Right lobe of liver (tissue), 6 donors: ENCODE measurements at regions not wholly inside any gene's neighbourhood (a gene's known extent, or its start where the extent isn't known, plus 50 kb on each side); places are given as distances from the start of the nearest gene placed in this dataset.

Source experiments
- ATAC-seq, 4 donors: fragments of 200-7000 bp; cut with Tn5 transposase; one replicate each; pipeline ENCODE4 v1.9.1; 2020; ENCODE audit warnings: mild to moderate bottlenecking in 4 of 4, moderate library complexity in 4 of 4
- DNase-seq, 3 donors: peaks; one replicate each; pipeline ENCODE4 v3.0.0-alpha.2; 2020
- H3K27ac ChIP-seq, 3 donors: fragments of 200-600 bp; one replicate each; pipeline ENCODE4 v1.8.0; 2022
- H3K27me3 ChIP-seq, 2 donors: fragments of 200-600 bp; one replicate each; pipeline ENCODE4 v1.8.0; 2022
- H3K36me3 ChIP-seq, 4 donors: fragments of 200-600 bp; sonication (generic) in 1 of 4; one replicate each; pipeline versions ENCODE4 v1.5.1 to v1.8.0; 2017 to 2022; ENCODE audit warnings: control low read depth in 1 of 4
- H3K4me1 ChIP-seq, 4 donors: fragments of 200-600 bp; sonication (generic) in 1 of 4; one replicate each; pipeline versions ENCODE4 v1.5.1 to v1.8.0; 2017 to 2022; ENCODE audit warnings: control low read depth in 1 of 4
- H3K4me3 ChIP-seq, 3 donors: fragments of 200-600 bp; one replicate each; pipeline ENCODE4 v1.8.0; 2022
- H3K9me3 ChIP-seq, 4 donors: fragments of 200-600 bp; sonication (generic) in 1 of 4; one replicate each; pipeline versions ENCODE4 v1.5.1 to v1.8.0; 2017 to 2022; ENCODE audit warnings: control low read depth in 1 of 4
- CTCF ChIP-seq, 4 donors: fragments of 200-600 bp in 3 of 4; fragments of 450-650 bp in 1 of 4; IDR thresholded peaks; one replicate each; pipeline versions ENCODE4 v1.5.1 to v1.8.0; 2016 to 2022; ENCODE audit warnings: antibody characterized with exemption in 4 of 4, mild to moderate bottlenecking in 2 of 4
- POLR2A ChIP-seq: fragments of 450-650 bp; IDR thresholded peaks from one replicate; pipeline ENCODE4 v1.6.1; 2017; ENCODE audit warnings: antibody characterized with exemption, mild to moderate bottlenecking
- WGBS: methylation state at CpG from one replicate; pipeline ENCODE4 v1.1.6; 2018; ENCODE audit warnings: low coverage, low lambda C conversion rate; ENCODE audit not compliant: insufficient coverage; ENCODE audit errors: missing lambda C conversion rate; 5-methylcytosine and 5-hydroxymethylcytosine counted together
- intact Hi-C, 2 donors: fragments of 100-400 bp; cut with DNase I; formaldehyde crosslinking; loops; one replicate each; pipeline versions ENCODE4 v1.11.2 to v1.14.1; 2022
- donor health status: DM: no; HTN: yes; CAD: no.
- donor health status: DM: no; HTN: no; CAD: no.
- donor health status: DM: no; HTN: no; CAD: no.
- donor health status: DM: no; HTN: yes; CAD: no.
- donor health status: DM: no; HTN: yes; CAD: no.

DNA sequence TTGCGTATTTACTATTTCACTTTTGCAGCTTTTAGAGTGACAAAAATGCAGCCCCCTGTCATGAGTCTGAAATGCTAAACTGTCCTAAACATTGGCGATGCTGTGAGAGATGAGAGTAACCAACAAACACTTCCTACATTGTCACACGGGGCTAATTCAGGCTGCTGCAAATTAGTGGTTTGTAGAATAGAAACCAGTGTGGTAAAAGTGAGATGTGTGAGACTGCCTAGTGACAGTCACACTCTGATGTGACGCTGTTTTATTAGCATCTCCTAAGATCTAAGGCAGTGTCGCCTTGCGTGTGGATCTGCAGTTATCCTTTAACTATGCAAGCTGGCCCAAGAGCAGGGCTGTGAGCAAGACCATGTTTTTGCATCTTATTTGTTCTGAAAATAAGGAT is 800.2 kb upstream of the TENM3 start:
- ATAC-seq (no peak), DNase-seq (no peak)
- WGBS, result 14% methylated on average over 6 of the region's 6 CpGs
- no peaks in the 10 kb centered on the region for H3K36me3 ChIP-seq
- intact Hi-C loops, result no loop called here
- no peak overlapping the region for H3K4me3 ChIP-seq
- no peak overlapping the region for H3K27ac ChIP-seq
- no peaks in the 10 kb centered on the region for H3K9me3 ChIP-seq
- no peaks in the 10 kb centered on the region for H3K27me3 ChIP-seq
- H3K4me1 ChIP-seq, result no peaks in the 10 kb centered on the region
- no peak for TF ChIP-seq CTCF (IDR thresholded peaks at IDR 0.05)
- TF ChIP-seq POLR2A, result no peak

DNA sequence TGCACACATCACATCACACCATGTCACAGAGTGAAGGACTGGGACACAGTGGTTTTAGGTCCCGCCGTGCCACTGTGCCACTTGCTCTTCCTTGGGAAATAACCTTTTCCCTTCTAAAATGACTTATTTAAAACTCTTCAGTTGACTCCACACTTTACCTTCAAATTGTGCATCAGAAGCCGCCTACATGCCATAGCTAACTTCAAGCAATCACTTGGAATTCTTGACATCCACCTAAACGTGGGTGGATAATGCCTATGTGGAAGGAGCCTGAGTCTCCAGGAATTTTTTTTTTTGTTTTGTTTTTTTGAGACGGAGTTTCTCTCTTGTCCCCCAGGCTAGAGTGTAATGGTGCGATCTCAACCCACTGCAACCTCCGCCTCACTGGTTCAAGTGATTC is 777.4 kb upstream of the TENM3 start:
- no peaks in the 10 kb centered on the region for H3K27me3 ChIP-seq
- H3K4me1 ChIP-seq, result no peaks in the 10 kb centered on the region
- no peaks in the 10 kb centered on the region for H3K9me3 ChIP-seq
- TF ChIP-seq CTCF (IDR thresholded peaks at IDR 0.05) (no peak), POLR2A (no peak)
- intact Hi-C loops, result no loop called here
- DNase-seq (no peak), ATAC-seq (no peak)
- 68% methylated on average over 7 of the region's 7 CpGs for WGBS
- no peak overlapping the region for H3K27ac ChIP-seq
- no peak overlapping the region for H3K4me3 ChIP-seq
- H3K36me3 ChIP-seq, result no peaks in the 10 kb centered on the region

DNA sequence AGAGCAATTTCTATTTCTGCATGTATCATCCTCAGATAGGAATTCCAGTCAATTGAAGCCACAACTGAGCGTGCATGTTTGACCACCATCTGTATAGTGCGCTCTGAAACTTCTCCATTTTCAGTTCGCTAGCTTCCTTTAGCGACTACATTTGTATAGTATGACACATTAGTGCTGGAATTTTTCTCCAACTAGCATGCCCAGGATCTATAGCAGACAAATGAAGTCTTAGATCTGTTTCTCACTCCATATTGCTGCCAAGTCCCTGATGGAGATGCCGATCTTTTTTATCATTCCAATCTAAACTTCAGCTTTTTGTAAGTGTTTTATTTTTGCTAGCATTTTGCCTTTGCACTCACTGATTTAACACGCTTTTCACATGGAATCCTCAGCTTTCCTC is 774.8 kb upstream of the TENM3 start:
- no peak for TF ChIP-seq POLR2A
- intact Hi-C loops, result no loop called here
- 71% methylated on average over 6 of the region's 6 CpGs for WGBS

DNA sequence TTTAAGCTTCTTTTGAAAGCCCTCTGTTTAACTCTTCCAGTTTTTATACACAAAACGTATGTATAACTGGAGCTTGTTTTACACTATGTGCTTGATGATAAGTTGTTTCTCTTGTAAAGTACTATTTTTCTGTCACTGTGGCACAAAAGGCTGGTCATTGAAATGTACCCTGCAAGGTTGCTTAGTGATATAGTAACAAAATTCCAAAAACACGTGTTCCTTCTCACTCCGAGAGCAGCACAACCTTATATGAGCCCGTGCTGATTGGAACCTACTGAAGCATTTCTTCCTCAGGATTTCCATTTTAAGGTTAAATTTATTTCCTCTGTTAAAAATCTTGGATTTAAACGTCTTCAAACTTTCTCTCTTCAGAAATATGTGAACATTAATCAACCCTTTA is 772.9 kb upstream of the TENM3 start:
- H3K27me3 ChIP-seq, result no peaks in the 10 kb centered on the region
- ATAC-seq, result no peak
- TF ChIP-seq CTCF (IDR thresholded peaks at IDR 0.05), result no peak
- TF ChIP-seq POLR2A, result no peak
- H3K4me3 ChIP-seq, result no peak overlapping the region
- H3K9me3 ChIP-seq, result no peaks in the 10 kb centered on the region
- DNase-seq, result no peak
- H3K36me3 ChIP-seq, result no peaks in the 10 kb centered on the region
- intact Hi-C loops, result no loop called here
- H3K27ac ChIP-seq, result no peak overlapping the region
- 41% methylated on average over 5 of the region's 5 CpGs for WGBS
- no peaks in the 10 kb centered on the region for H3K4me1 ChIP-seq

More for the DNA sequence above, 774.8 kb upstream of the TENM3 start:
- H3K27me3 ChIP-seq, result no peaks in the 10 kb centered on the region
- ATAC-seq, result no peak
- no peak for DNase-seq
- no peak overlapping the region for H3K4me3 ChIP-seq
- H3K9me3 ChIP-seq, result no peaks in the 10 kb centered on the region
- H3K27ac ChIP-seq, result no peak overlapping the region
- no peaks in the 10 kb centered on the region for H3K4me1 ChIP-seq
- no peaks in the 10 kb centered on the region for H3K36me3 ChIP-seq

DNA sequence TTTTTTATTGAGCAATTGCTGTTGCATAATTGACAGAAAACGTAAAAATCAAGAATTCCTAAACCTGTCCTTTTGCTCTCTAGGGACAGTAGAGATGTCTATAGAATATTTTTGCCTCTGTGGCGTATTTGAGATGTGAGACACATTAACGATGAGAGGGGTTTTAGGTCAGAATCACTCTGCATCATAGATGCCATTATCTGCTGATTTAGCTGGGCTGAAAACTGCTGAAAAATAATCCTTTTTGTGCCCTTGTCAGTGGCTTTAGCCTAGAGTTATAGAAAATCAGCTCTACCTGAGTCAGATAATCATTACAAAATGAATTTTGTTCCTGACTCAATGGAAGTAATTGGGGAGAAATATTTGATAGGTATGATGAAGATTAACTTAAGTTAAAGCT is 767.8 kb upstream of the TENM3 start:
- DNase-seq (no peak), ATAC-seq (no peak)
- Histone ChIP-seq H3K27me3 (no peaks in the 10 kb centered on the region), H3K9me3 (no peaks in the 10 kb centered on the region), H3K27ac (no peak overlapping the region), H3K36me3 (no peaks in the 10 kb centered on the region), H3K4me3 (no peak overlapping the region), H3K4me1 (no peaks in the 10 kb centered on the region)
- no peak for TF ChIP-seq CTCF (IDR thresholded peaks at IDR 0.05)
- TF ChIP-seq POLR2A, result no peak
- 25% methylated on average over 3 of the region's 3 CpGs for WGBS
- intact Hi-C loops, result no loop called here
